Suprapubic skin (tissue), 4 donors: ENCODE measurements at regions not wholly inside any gene's neighbourhood (a gene's known extent, or its start where the extent isn't known, plus 50 kb on each side); places are given as distances from the start of the nearest gene placed in this dataset.

Source experiments
- CTCF ChIP-seq, 2 donors: fragments of 200-600 bp in 1 of 2; fragments of 450-650 bp in 1 of 2; sonication (generic) in 1 of 2; IDR thresholded peaks; one replicate each; pipeline ENCODE4 v1.5.1; 2016 to 2019; ENCODE audit warnings: antibody characterized with exemption in 2 of 2, mild to moderate bottlenecking in 1 of 2, moderate library complexity in 1 of 2
- EP300 ChIP-seq: sonication (generic); formaldehyde crosslinking; IDR thresholded peaks from one replicate; pipeline ENCODE4 v1.6.1; 2017; ENCODE audit warnings: antibody characterized with exemption
- POLR2AphosphoS5 ChIP-seq, 3 donors: sonication (generic); formaldehyde crosslinking; IDR thresholded peaks; one replicate each; pipeline ENCODE4 v1.6.1; 2017; ENCODE audit warnings: antibody characterized with exemption in 3 of 3

GRCh38 chr15:93200081-93200836 is 111.2 kb upstream of the RGMA start:
- TF ChIP-seq CTCF (IDR thresholded peaks at IDR 0.05): no peak
- no peak for TF ChIP-seq POLR2AphosphoS5 (IDR thresholded peaks at IDR 0.05)
- TF ChIP-seq EP300: no peak
